OCI-LY1 (cell line): ENCODE measurements at regions not wholly inside any gene's neighbourhood (a gene's known extent, or its start where the extent isn't known, plus 50 kb on each side); places are given as distances from the start of the nearest gene placed in this dataset.

Experiments used
- CTCF ChIP-seq: fragments of 200-600 bp; sonication (generic), shearing (Covaris generic); IDR thresholded peaks from 2 replicates; pipeline ENCODE4 v1.5.1; 2017; ENCODE audit warnings: mild to moderate bottlenecking, antibody characterized with exemption, low read length, moderate library complexity, mixed read lengths
- EZH2 ChIP-seq: fragments of 200-600 bp; sonication (generic), shearing (Covaris generic); IDR thresholded peaks from 2 replicates; pipeline ENCODE4 v1.8.0; 2017; ENCODE audit warnings: borderline replicate concordance, mixed run types, mild to moderate bottlenecking, antibody characterized with exemption, low read length, moderate library complexity, mixed read lengths

DNA sequence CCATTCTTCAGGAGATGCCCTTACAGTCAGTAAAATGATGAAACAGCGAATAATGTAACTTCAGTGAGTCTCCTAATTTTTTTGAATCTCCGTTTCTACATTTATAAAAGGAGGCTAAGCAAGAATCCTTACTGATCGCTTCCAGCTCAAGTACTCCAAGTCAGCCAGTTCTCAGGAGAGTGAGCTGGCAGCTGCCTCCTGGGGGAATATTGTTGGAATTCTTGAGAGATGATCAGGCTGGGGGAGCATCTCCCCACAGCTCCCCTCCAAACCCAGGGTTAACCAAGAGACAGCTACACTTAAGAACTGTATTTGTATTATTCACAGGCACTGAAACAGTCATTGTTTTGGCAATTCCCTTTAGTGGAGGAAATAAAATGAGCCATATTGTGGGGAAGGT lies 89.1 kb upstream of the PCSK2 start:
- no peak for TF ChIP-seq CTCF
- TF ChIP-seq EZH2, result no peak
